ENCODE measurements at regions not wholly inside any gene's neighbourhood (a gene's known extent, or its start where the extent isn't known, plus 50 kb on each side); places are given as distances from the start of the nearest gene placed in this dataset.

- TF ChIP-seq POLR2AphosphoS5 (IDR thresholded peaks at IDR 0.05) (no peak), EP300 (IDR thresholded peaks at IDR 0.05) (no peak)
Measured at GRCh38 chr2:153189091-153189888, 289.3 kb downstream of the RPRM start.
